HFF-Myc (cell line): ENCODE measurements at regions not wholly inside any gene's neighbourhood (a gene's known extent, or its start where the extent isn't known, plus 50 kb on each side); places are given as distances from the start of the nearest gene placed in this dataset.

Experiments
- DNase-seq: peaks from one replicate; pipeline ENCODE4 v3.0.0-alpha.2; 2011; ENCODE audit warnings: low read depth; ENCODE audit errors: extremely low read depth
- H3K4me3 ChIP-seq: replicated peaks from 2 replicates; pipeline ENCODE4 v1.5.1; 2011; ENCODE audit warnings: low read depth, mild to moderate bottlenecking, control low read depth, low read length
- CTCF ChIP-seq: IDR thresholded peaks from 2 replicates; pipeline ENCODE4 v1.5.1; 2012; ENCODE audit warnings: mild to moderate bottlenecking, low read depth, low read length, control low read depth; ENCODE audit errors: missing control alignments

GRCh38 chr14:84533181-84533725 lies 996.7 kb upstream of the FLRT2 start:
- no peak for TF ChIP-seq CTCF
- no peak overlapping the region for H3K4me3 ChIP-seq
- no peak for DNase-seq

GRCh38 chr14:84533791-84534190 lies 996.2 kb upstream of the FLRT2 start:
- TF ChIP-seq CTCF: no peak
- no peak for DNase-seq
- no peak overlapping the region for H3K4me3 ChIP-seq

- H3K4me3 ChIP-seq: no peak overlapping the region
- DNase-seq: no peak
- TF ChIP-seq CTCF: no peak
Measured at GRCh38 chr14:84535484-84535883, 994.5 kb upstream of the FLRT2 start.

GRCh38 chr14:84535976-84536375 lies 994.0 kb upstream of the FLRT2 start:
- H3K4me3 ChIP-seq: no peak overlapping the region
- DNase-seq: no peak
- TF ChIP-seq CTCF: no peak

GRCh38 chr14:84541018-84541417 lies 988.9 kb upstream of the FLRT2 start:
- no peak overlapping the region for H3K4me3 ChIP-seq
- no peak for TF ChIP-seq CTCF
- no peak for DNase-seq

GRCh38 chr14:84543859-84544258 lies 986.1 kb upstream of the FLRT2 start:
- H3K4me3 ChIP-seq: no peak overlapping the region
- no peak for TF ChIP-seq CTCF
- no peak for DNase-seq

GRCh38 chr14:84544486-84545131 lies 985.3 kb upstream of the FLRT2 start:
- no peak overlapping the region for H3K4me3 ChIP-seq
- no peak for TF ChIP-seq CTCF
- DNase-seq: no peak
